CD4-positive, alpha-beta T cell treated with Interleukin-15 for 4 hours (primary cell): ENCODE measurements at regions not wholly inside any gene's neighbourhood (a gene's known extent, or its start where the extent isn't known, plus 50 kb on each side); places are given as distances from the start of the nearest gene placed in this dataset.
"Not testable (repeated sequence)": the region's sequence is repeated elsewhere in the genome, so short reads cannot be mapped to it uniquely, and the experiment has no call there.

Source experiments
- DNase-seq: peaks from one replicate; pipeline ENCODE4 v3.0.0-alpha.2; 2020; ENCODE audit warnings: low spot score

GRCh38 chr12:67082221-67082620 lies 186.9 kb upstream of the CAND1 start:
- no peak for DNase-seq

GRCh38 chr12:67085699-67086098 lies 183.5 kb upstream of the CAND1 start:
- no peak for DNase-seq

GRCh38 chr12:67086116-67086515 lies 183.0 kb upstream of the CAND1 start:
- no peak for DNase-seq

GRCh38 chr12:67088401-67089118 lies 180.6 kb upstream of the CAND1 start:
- DNase-seq = no peak

GRCh38 chr12:67091204-67091603 lies 178.0 kb upstream of the CAND1 start:
- DNase-seq = no peak

GRCh38 chr12:67091678-67092077 lies 177.5 kb upstream of the CAND1 start:
- DNase-seq = no peak

GRCh38 chr12:67092934-67093333 lies 176.2 kb upstream of the CAND1 start:
- DNase-seq = not testable (repeated sequence)

- no peak for DNase-seq
Measured at GRCh38 chr12:67096533-67097318, 172.4 kb upstream of the CAND1 start.

- no peak for DNase-seq
Measured at GRCh38 chr12:67099858-67100257, 169.3 kb upstream of the CAND1 start.

- DNase-seq = no peak
Measured at GRCh38 chr12:67103521-67103920, 165.6 kb upstream of the CAND1 start.

GRCh38 chr12:67107235-67107634 lies 161.9 kb upstream of the CAND1 start:
- DNase-seq = no peak

GRCh38 chr12:67107751-67108269 lies 161.3 kb upstream of the CAND1 start:
- no peak for DNase-seq

GRCh38 chr12:67110345-67110744 lies 158.8 kb upstream of the CAND1 start:
- DNase-seq = not testable (repeated sequence)

GRCh38 chr12:67111182-67111581 lies 158.0 kb upstream of the CAND1 start:
- no peak for DNase-seq

GRCh38 chr12:67112586-67112985 lies 156.6 kb upstream of the CAND1 start:
- DNase-seq = no peak

GRCh38 chr12:67116134-67116533 lies 153.0 kb upstream of the CAND1 start:
- no peak for DNase-seq

- DNase-seq = no peak
Measured at GRCh38 chr12:67122584-67122983, 146.6 kb upstream of the CAND1 start.

- DNase-seq = no peak
Measured at GRCh38 chr12:67137256-67137655, 131.9 kb upstream of the CAND1 start.

- DNase-seq = no peak
Measured at GRCh38 chr12:67141296-67142018, 127.7 kb upstream of the CAND1 start.

- no peak for DNase-seq
Measured at GRCh38 chr12:67145692-67146091, 123.5 kb upstream of the CAND1 start.

- no peak for DNase-seq
Measured at GRCh38 chr12:67147030-67147429, 122.1 kb upstream of the CAND1 start.

- DNase-seq = no peak
Measured at GRCh38 chr12:67147447-67147846, 121.7 kb upstream of the CAND1 start.

- DNase-seq = no peak
Measured at GRCh38 chr12:67148265-67148664, 120.9 kb upstream of the CAND1 start.
